SK-N-SH treated with all-trans-retinoic acid at 6 μM for 48 hours (cell line): ENCODE measurements at regions not wholly inside any gene's neighbourhood (a gene's known extent, or its start where the extent isn't known, plus 50 kb on each side); places are given as distances from the start of the nearest gene placed in this dataset.
A peak's percentile ranks its signal among the peaks of the same experiment; 100 is the strongest.
"Not testable (repeated sequence)": the region's sequence is repeated elsewhere in the genome, so short reads cannot be mapped to it uniquely, and the experiment has no call there.

Source experiments
- ATAC-seq: fragments of 200-7000 bp; cut with Tn5 transposase; 3 replicates; pipeline ENCODE4 v1.9.1; 2020; ENCODE audit warnings: mild to moderate bottlenecking, moderate library complexity
- ARNTL ChIP-seq: fragments of 450-650 bp; formaldehyde crosslinking; IDR thresholded peaks from 2 replicates; pipeline ENCODE4 v1.5.0; 2020; ENCODE audit warnings: low read depth, mild to moderate bottlenecking, moderate library complexity, borderline replicate concordance
- BACH2 ChIP-seq: fragments of 250-450 bp; sonication (Bioruptor Pico); IDR thresholded peaks from 2 replicates; pipeline ENCODE4 v1.9.0; 2021; ENCODE audit warnings: mild to moderate bottlenecking, borderline replicate concordance
- ESRRG ChIP-seq: fragments of 250-450 bp; sonication (Bioruptor Pico); IDR thresholded peaks from 2 replicates; pipeline ENCODE4 v1.6.1; 2021; ENCODE audit warnings: mild to moderate bottlenecking
- GLIS3 ChIP-seq: fragments of 250-450 bp; sonication (Bioruptor Pico); IDR thresholded peaks from 2 replicates; pipeline ENCODE4 v1.5.0; 2020; ENCODE audit warnings: mild to moderate bottlenecking, moderate library complexity
- ISL1 ChIP-seq: fragments of 250-450 bp; sonication (Bioruptor Pico); IDR thresholded peaks from 2 replicates; pipeline ENCODE4 v2.1.2; 2022; ENCODE audit warnings: mild to moderate bottlenecking, moderate library complexity
- OSR1 ChIP-seq: fragments of 250-450 bp; sonication (Bioruptor Pico); IDR thresholded peaks from 2 replicates; pipeline ENCODE4 v1.8.0; 2022; ENCODE audit warnings: moderate library complexity, mild to moderate bottlenecking, inconsistent platforms
- RARB ChIP-seq: fragments of 250-450 bp; sonication (Bioruptor Pico); IDR thresholded peaks from 2 replicates; pipeline ENCODE4 v1.8.0; 2021; ENCODE audit warnings: mild to moderate bottlenecking, moderate library complexity
- SNAI2 ChIP-seq: fragments of 250-450 bp; sonication (Bioruptor Pico); IDR thresholded peaks from 2 replicates; pipeline ENCODE4 v1.5.0; 2020; ENCODE audit warnings: mild to moderate bottlenecking, moderate library complexity
- TCF4 ChIP-seq: fragments of 250-450 bp; sonication (Bioruptor Pico); IDR thresholded peaks from 2 replicates; pipeline ENCODE4 v1.8.0; 2021; ENCODE audit warnings: mild to moderate bottlenecking, moderate library complexity, borderline replicate concordance
- TOX ChIP-seq: fragments of 250-450 bp; sonication (Bioruptor Pico); IDR thresholded peaks from 2 replicates; pipeline ENCODE4 v1.8.0; 2021; ENCODE audit warnings: mild to moderate bottlenecking, moderate library complexity, borderline replicate concordance
- ZC3H10 ChIP-seq: fragments of 250-450 bp; sonication (Bioruptor Pico); IDR thresholded peaks from 2 replicates; pipeline ENCODE4 v1.5.1; 2021; ENCODE audit warnings: mild to moderate bottlenecking, moderate library complexity
- ZFP3 ChIP-seq: fragments of 250-450 bp; sonication (Bioruptor Pico); IDR thresholded peaks from 2 replicates; pipeline ENCODE4 v1.5.0; 2020; ENCODE audit warnings: mild to moderate bottlenecking, moderate library complexity
- ZFP30 ChIP-seq: fragments of 450-650 bp; formaldehyde crosslinking; IDR thresholded peaks from 2 replicates; pipeline ENCODE4 v1.5.0; 2022; ENCODE audit warnings: mild to moderate bottlenecking, moderate library complexity
- ZNF565 ChIP-seq: fragments of 450-650 bp; formaldehyde crosslinking; conservative IDR thresholded peaks from 2 replicates; pipeline ENCODE4 v1.5.0; 2020; ENCODE audit warnings: low read depth, mild to moderate bottlenecking, moderate library complexity
- ZNF70 ChIP-seq: fragments of 450-650 bp; formaldehyde crosslinking; IDR thresholded peaks from 2 replicates; pipeline ENCODE4 v1.5.0; 2020; ENCODE audit warnings: mild to moderate bottlenecking, moderate library complexity
- ZNF8 ChIP-seq: fragments of 450-650 bp; formaldehyde crosslinking; IDR thresholded peaks from 2 replicates; pipeline ENCODE4 v1.5.0; 2020; ENCODE audit warnings: mild to moderate bottlenecking, moderate library complexity
- TF ChIP-seq, protein P1 (sequence below): fragments of 250-450 bp; sonication (Bioruptor Pico); IDR thresholded peaks from 2 replicates; pipeline ENCODE4 v1.5.1; 2021; ENCODE audit warnings: mild to moderate bottlenecking, moderate library complexity
- TF ChIP-seq, protein P2 (sequence below): fragments of 250-450 bp; sonication (Bioruptor Pico); IDR thresholded peaks from 2 replicates; pipeline ENCODE4 v1.8.0; 2021; ENCODE audit warnings: low read depth, mild to moderate bottlenecking, moderate library complexity, borderline replicate concordance
- TF ChIP-seq, protein P3 (sequence below): fragments of 250-450 bp; sonication (Bioruptor Pico); IDR thresholded peaks from 2 replicates; pipeline ENCODE4 v1.5.0; 2020; ENCODE audit warnings: mild to moderate bottlenecking, moderate library complexity
- TF ChIP-seq, protein P4 (sequence below): fragments of 250-450 bp; sonication (Bioruptor Pico); IDR thresholded peaks from 2 replicates; pipeline ENCODE4 v1.5.1; 2020; ENCODE audit warnings: low read depth, mild to moderate bottlenecking, moderate library complexity

DNA sequence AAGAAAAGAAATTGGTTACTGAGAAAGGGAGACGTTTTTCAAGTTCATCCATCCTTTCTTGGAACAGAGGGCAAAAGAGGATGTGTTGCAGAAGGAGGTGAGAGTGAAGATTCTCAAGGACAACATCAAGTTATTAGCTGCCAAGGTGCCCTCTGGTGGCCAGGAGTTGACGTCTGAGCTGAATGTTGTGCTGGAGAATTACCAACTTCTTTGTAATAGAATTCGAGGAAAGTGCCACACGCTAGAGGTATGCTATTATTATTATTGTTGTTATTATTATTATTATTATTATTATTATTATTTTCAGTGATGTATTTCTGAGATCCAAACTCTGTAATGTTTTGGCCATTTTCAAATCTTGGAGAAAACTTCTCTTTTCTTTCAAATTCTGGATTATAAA, 197.0 kb downstream of the UTRN start:
- TF ChIP-seq, protein P1, sequence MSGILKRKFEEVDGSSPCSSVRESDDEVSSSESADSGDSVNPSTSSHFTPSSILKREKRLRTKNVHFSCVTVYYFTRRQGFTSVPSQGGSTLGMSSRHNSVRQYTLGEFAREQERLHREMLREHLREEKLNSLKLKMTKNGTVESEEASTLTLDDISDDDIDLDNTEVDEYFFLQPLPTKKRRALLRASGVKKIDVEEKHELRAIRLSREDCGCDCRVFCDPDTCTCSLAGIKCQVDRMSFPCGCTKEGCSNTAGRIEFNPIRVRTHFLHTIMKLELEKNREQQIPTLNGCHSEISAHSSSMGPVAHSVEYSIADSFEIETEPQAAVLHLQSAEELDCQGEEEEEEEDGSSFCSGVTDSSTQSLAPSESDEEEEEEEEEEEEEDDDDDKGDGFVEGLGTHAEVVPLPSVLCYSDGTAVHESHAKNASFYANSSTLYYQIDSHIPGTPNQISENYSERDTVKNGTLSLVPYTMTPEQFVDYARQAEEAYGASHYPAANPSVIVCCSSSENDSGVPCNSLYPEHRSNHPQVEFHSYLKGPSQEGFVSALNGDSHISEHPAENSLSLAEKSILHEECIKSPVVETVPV = no peak
- TF ChIP-seq TOX (CRISPR knock-in tag) (no peak), OSR1 (no peak)
- TF ChIP-seq, protein P2, sequence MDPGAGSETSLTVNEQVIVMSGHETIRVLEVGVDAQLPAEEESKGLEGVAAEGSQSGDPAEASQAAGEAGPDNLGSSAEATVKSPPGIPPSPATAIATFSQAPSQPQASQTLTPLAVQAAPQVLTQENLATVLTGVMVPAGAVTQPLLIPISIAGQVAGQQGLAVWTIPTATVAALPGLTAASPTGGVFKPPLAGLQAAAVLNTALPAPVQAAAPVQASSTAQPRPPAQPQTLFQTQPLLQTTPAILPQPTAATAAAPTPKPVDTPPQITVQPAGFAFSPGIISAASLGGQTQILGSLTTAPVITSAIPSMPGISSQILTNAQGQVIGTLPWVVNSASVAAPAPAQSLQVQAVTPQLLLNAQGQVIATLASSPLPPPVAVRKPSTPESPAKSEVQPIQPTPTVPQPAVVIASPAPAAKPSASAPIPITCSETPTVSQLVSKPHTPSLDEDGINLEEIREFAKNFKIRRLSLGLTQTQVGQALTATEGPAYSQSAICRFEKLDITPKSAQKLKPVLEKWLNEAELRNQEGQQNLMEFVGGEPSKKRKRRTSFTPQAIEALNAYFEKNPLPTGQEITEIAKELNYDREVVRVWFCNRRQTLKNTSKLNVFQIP (CRISPR knock-in tag) = no peak
- peak; percentile 85 for ATAC-seq

DNA sequence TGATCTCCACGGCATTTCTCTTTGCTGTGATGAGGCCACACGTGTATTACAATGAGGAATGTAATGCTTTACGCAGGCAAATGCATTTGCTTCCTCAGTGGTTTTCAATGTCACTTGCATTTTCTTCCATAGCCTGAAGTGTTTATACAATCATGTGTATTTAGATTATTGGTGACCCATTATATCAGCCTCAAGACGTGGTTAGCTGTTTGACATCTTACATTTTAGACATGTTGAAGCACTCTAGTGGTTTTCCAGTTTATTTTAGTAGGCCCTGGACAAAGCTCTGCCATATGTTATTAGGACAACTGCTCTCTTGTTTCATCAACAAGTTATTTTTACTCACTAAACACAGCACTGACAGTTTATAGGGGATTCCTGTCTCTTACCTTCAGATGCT, 200.4 kb downstream of the UTRN start:
- no peak for ATAC-seq
- TF ChIP-seq ZFP3 (CRISPR knock-in tag) (no peak), OSR1 (no peak), ISL1 (no peak), ESRRG (CRISPR knock-in tag) (no peak), ZNF8 (CRISPR knock-in tag) (no peak), ZNF565 (CRISPR knock-in tag) (no peak), ARNTL (CRISPR knock-in tag) (no peak), ZC3H10 (CRISPR knock-in tag) (no peak), SNAI2 (no peak)
- TF ChIP-seq, protein P3, sequence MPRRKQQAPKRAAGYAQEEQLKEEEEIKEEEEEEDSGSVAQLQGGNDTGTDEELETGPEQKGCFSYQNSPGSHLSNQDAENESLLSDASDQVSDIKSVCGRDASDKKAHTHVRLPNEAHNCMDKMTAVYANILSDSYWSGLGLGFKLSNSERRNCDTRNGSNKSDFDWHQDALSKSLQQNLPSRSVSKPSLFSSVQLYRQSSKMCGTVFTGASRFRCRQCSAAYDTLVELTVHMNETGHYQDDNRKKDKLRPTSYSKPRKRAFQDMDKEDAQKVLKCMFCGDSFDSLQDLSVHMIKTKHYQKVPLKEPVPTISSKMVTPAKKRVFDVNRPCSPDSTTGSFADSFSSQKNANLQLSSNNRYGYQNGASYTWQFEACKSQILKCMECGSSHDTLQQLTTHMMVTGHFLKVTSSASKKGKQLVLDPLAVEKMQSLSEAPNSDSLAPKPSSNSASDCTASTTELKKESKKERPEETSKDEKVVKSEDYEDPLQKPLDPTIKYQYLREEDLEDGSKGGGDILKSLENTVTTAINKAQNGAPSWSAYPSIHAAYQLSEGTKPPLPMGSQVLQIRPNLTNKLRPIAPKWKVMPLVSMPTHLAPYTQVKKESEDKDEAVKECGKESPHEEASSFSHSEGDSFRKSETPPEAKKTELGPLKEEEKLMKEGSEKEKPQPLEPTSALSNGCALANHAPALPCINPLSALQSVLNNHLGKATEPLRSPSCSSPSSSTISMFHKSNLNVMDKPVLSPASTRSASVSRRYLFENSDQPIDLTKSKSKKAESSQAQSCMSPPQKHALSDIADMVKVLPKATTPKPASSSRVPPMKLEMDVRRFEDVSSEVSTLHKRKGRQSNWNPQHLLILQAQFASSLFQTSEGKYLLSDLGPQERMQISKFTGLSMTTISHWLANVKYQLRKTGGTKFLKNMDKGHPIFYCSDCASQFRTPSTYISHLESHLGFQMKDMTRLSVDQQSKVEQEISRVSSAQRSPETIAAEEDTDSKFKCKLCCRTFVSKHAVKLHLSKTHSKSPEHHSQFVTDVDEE (CRISPR knock-in tag) = no peak
- TF ChIP-seq, protein P2 (CRISPR knock-in tag) = no peak
- TF ChIP-seq, protein P1 = no peak
- TF ChIP-seq, all 23 proteins: peak for 0

DNA sequence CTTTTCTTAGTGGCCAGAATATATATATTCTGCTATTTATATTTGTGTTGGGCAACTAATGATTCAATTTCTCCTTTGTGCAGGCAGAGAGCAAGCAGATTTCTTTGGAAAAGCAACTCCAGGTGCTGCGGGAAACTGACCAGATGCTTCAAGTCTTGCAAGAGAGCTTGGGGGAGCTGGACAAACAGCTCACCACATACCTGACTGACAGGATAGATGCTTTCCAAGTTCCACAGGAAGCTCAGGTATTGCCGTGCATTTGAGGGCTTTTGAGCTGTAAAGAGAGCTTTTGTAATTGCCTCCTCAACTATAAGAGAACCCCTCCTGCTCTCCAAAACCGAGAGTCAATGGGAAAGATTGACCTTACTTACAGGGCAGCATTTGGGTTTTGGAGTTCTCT, 203.5 kb downstream of the UTRN start:
- TF ChIP-seq ARNTL (CRISPR knock-in tag) (no peak), RARB (no peak)
- no peak for ATAC-seq

DNA sequence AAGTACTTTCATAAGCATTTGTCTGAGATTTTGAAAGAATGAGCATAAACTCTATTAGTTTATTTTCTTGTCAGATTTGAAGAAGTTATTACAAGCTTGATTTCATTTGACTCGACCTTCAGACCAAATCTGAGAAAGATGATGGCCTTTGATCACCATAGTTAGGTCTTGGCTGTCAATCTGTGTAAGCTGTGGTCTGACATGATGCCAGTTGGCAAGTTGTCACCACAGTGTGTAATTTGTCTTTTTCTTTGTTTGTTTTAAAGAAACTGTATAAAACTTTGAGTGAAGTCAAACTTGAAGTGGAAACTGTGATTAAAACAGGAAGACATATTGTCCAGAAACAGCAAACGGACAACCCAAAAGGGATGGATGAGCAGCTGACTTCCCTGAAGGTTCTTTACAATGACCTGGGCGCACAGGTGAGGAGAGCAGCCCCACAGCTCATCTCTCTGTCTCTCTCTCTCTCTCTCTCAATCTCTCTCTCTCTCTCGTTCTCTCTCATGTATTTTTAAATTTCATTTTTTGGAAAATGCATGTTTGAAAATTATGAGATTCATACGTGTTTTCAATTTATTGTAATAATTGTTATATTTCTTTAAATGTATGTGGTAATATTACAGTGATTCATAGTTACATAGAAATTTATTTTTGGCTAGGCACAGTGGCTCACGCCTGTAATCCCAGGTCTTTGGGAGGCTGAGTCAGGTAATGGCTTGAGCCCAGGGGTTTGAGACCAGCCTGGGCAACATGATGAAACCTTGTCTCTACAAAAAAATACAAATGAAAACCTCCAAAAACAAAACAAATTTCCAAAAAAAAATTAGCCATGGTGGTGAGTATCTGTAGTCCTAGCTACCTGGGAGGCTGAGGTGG, 208.1 kb downstream of the UTRN start:
- no peak for ATAC-seq
- TF ChIP-seq ZC3H10 (CRISPR knock-in tag) (no peak), BACH2 (CRISPR knock-in tag) (no peak), ZNF70 (CRISPR knock-in tag) (no peak), ESRRG (CRISPR knock-in tag) (no peak), TCF4 (CRISPR knock-in tag) (no peak), ZFP3 (CRISPR knock-in tag) (no peak), TOX (CRISPR knock-in tag) (no peak), GLIS3 (CRISPR knock-in tag) (no peak), RARB (no peak), ARNTL (CRISPR knock-in tag) (no peak), SNAI2 (no peak), ZFP30 (no peak)
- TF ChIP-seq, protein P1 = no peak
- TF ChIP-seq, protein P4, sequence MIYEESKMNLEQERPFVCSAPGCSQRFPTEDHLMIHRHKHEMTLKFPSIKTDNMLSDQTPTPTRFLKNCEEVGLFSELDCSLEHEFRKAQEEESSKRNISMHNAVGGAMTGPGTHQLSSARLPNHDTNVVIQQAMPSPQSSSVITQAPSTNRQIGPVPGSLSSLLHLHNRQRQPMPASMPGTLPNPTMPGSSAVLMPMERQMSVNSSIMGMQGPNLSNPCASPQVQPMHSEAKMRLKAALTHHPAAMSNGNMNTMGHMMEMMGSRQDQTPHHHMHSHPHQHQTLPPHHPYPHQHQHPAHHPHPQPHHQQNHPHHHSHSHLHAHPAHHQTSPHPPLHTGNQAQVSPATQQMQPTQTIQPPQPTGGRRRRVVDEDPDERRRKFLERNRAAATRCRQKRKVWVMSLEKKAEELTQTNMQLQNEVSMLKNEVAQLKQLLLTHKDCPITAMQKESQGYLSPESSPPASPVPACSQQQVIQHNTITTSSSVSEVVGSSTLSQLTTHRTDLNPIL (CRISPR knock-in tag) = no peak
- TF ChIP-seq, protein P2 (CRISPR knock-in tag) = no peak

DNA sequence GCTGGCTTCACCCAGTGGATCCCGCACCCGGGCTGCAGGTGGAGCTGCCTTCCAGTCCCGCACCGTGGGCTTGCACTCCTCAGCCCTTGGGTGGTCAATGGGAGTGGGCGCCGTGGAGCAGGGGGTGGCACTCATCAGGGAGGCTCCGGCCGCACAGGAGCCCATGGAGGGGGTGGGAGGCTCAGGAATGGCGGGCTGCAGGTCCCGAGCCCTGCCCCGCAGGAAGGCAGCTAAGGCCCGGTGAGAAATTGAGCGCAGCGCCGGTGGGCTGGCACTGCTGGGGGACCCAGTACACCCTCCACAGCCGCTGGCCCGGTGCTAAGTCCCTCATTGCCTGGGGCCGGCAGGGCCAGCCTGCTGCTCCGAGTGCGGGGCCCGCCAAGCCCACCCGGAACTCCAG, 209.9 kb downstream of the UTRN start:
- not testable (repeated sequence) for ATAC-seq
